ENCODE measurements at regions not wholly inside any gene's neighbourhood (a gene's known extent, or its start where the extent isn't known, plus 50 kb on each side); places are given as distances from the start of the nearest gene placed in this dataset.

- no peak for TF ChIP-seq SUZ12 (IDR thresholded peaks at IDR 0.05; ENCODE audit: extremely low read depth, insufficient read depth, insufficient read length)
- TF ChIP-seq YY1 (IDR thresholded peaks at IDR 0.05; ENCODE audit: insufficient read depth, insufficient read length): no peak
- no peak for TF ChIP-seq ZNF274 (IDR thresholded peaks at IDR 0.05; ENCODE audit: low read depth, low read length)
Observed at GRCh38 chr9:2286333-2286705, 271.2 kb downstream of the SMARCA2 start.

All from NT2/D1 (cell line).